MCF 10A (cell line): ENCODE measurements at regions not wholly inside any gene's neighbourhood (a gene's known extent, or its start where the extent isn't known, plus 50 kb on each side); places are given as distances from the start of the nearest gene placed in this dataset.

Source experiments
- BruUV-seq: library from RNA; stranded (reverse); fragments of 400-500 nt; replicated peaks from 2 replicates; lab custom pipeline; 2021; lab: Mats Ljungman, UMichigan
- CTCF ChIA-PET: fragments of 300-600 bp; sonication (Branson Sonifier 250); formaldehyde crosslinking; extraction: SDS; loops from one replicate; lab custom pipeline; 2021; ENCODE audit warnings: antibody characterized with exemption, inconsistent platforms; lab: Yijun Ruan, JAX
- POLR2A ChIA-PET: fragments of 300-600, 350-650 bp; sonication (Branson Sonifier 250); formaldehyde crosslinking; extraction: SDS; loops from one replicate; lab custom pipeline; 2020; ENCODE audit warnings: antibody characterized with exemption, inconsistent platforms; lab: Yijun Ruan, JAX
- DNase-seq: peaks from one replicate; pipeline ENCODE4 v3.0.0-alpha.2; 2018; ENCODE audit not compliant: unreplicated experiment
- H3K27ac Mint-ChIP-seq: one replicate; pipeline ENCODE4 v1.8.0; 2022; ENCODE audit warnings: mild to moderate bottlenecking, low read depth, mixed read lengths; ENCODE audit not compliant: unreplicated experiment
- H3K27me3 Mint-ChIP-seq: one replicate; pipeline ENCODE4 v1.8.0; 2022; ENCODE audit warnings: mixed read lengths; ENCODE audit not compliant: insufficient read depth, unreplicated experiment
- H3K36me3 Mint-ChIP-seq: one replicate; pipeline ENCODE4 v1.8.0; 2022; ENCODE audit warnings: mild to moderate bottlenecking, moderate library complexity, mixed read lengths; ENCODE audit not compliant: insufficient read depth, unreplicated experiment
- H3K4me1 Mint-ChIP-seq: one replicate; pipeline ENCODE4 v1.8.0; 2022; ENCODE audit warnings: mixed read lengths; ENCODE audit not compliant: insufficient read depth, unreplicated experiment
- H3K4me3 Mint-ChIP-seq: one replicate; pipeline ENCODE4 v1.8.0; 2022; ENCODE audit warnings: mild to moderate bottlenecking, moderate library complexity, mixed read lengths; ENCODE audit not compliant: unreplicated experiment
- H3K9me3 Mint-ChIP-seq: one replicate; pipeline ENCODE4 v1.8.0; 2022; ENCODE audit warnings: mixed read lengths; ENCODE audit not compliant: unreplicated experiment
- intact Hi-C: fragments of 100-400 bp; cut with micrococcal nuclease; formaldehyde crosslinking; loops from 2 replicates; pipeline ENCODE4 v1.14.1; 2022
- TF ChIP-seq, protein P1 (sequence below): fragments of 200-600 bp; IDR thresholded peaks from one replicate; pipeline ENCODE4 v1.8.0; 2022; ENCODE audit warnings: antibody characterized with exemption, mild to moderate bottlenecking; ENCODE audit not compliant: unreplicated experiment

DNA sequence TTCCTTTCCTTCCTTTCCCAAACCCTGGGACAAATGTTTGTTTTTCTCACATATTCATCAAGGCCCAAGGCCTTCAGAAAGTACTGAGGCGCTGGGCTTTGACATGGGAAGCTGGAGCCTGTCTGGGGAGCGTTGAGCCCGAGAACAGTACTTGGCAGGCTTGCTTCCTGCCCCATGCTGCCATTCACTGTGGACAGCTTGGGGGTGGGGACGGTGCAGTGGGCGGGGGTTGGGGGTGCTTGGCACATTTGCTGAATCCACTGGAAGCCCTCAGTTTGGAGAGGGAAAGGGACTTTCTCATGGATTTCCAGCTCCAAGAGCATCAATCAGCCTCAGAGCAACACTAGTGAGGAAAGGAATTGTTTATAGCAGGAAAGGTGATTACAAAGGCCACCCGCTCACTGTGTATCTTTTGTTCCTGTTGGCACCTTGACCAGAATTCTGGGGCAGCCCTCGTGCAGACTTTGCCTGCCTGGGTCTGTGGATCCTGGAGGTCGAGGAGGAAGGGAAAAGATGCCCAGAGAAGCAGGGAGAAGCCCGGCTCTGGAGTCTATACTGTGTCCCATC, 199.8 kb upstream of the RGMA start:
- H3K36me3 Mint-ChIP-seq, result no peaks in the 10 kb centered on the region
- H3K4me1 Mint-ChIP-seq, result no peaks in the 10 kb centered on the region
- peaks cover 11% of the 10 kb centered on the region for H3K27me3 Mint-ChIP-seq
- no peak overlapping the region for H3K4me3 Mint-ChIP-seq
- H3K9me3 Mint-ChIP-seq, result no peaks in the 10 kb centered on the region
- intact Hi-C loops, result no loop called here
- POLR2A ChIA-PET, result no interaction called here
- CTCF ChIA-PET, result no interaction called here
- no TSS peak for BruUV-seq
- no peak for DNase-seq
- TF ChIP-seq, protein P1, sequence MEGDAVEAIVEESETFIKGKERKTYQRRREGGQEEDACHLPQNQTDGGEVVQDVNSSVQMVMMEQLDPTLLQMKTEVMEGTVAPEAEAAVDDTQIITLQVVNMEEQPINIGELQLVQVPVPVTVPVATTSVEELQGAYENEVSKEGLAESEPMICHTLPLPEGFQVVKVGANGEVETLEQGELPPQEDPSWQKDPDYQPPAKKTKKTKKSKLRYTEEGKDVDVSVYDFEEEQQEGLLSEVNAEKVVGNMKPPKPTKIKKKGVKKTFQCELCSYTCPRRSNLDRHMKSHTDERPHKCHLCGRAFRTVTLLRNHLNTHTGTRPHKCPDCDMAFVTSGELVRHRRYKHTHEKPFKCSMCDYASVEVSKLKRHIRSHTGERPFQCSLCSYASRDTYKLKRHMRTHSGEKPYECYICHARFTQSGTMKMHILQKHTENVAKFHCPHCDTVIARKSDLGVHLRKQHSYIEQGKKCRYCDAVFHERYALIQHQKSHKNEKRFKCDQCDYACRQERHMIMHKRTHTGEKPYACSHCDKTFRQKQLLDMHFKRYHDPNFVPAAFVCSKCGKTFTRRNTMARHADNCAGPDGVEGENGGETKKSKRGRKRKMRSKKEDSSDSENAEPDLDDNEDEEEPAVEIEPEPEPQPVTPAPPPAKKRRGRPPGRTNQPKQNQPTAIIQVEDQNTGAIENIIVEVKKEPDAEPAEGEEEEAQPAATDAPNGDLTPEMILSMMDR, result no peak
- no peak overlapping the region for H3K27ac Mint-ChIP-seq

DNA sequence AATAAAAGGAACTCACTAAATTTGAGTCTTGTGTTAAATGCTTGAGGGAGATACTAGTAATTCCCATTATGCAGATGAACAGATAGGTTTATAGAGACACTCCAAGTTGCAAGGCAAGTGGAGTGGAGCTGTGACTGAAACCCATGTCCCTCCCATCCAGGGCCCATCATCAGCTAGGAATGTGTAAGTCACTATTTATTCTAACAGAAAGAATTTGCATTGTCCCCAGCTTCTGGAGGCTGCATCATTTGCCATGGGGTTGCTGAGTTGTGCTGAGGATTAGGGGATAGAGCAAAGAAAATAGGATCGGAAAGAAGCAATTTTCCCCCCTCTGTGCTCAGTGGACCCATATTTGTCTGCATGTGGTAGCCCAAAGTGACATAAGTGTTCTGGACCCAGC, 197.4 kb upstream of the RGMA start:
- DNase-seq, result no peak
- Mint-ChIP-seq H3K27ac (no peak overlapping the region), H3K9me3 (no peaks in the 10 kb centered on the region), H3K36me3 (no peaks in the 10 kb centered on the region), H3K27me3 (peaks cover 11% of the 10 kb centered on the region), H3K4me3 (no peak overlapping the region), H3K4me1 (no peaks in the 10 kb centered on the region)
- intact Hi-C loops, result no loop called here
- ChIA-PET CTCF (interaction anchor here (0.8 to 0.9 kb wide), 2 partner anchors 833 to 1077 kb away, joined by 3 read pairs; no protein-coding TSS in a partner anchor), POLR2A (interaction anchor here (0.5 kb wide), 1 partner anchor 10 kb away, joined by 3 read pairs; no protein-coding TSS in a partner anchor)
- TF ChIP-seq, protein P1, result no peak
- no TSS peak for BruUV-seq

DNA sequence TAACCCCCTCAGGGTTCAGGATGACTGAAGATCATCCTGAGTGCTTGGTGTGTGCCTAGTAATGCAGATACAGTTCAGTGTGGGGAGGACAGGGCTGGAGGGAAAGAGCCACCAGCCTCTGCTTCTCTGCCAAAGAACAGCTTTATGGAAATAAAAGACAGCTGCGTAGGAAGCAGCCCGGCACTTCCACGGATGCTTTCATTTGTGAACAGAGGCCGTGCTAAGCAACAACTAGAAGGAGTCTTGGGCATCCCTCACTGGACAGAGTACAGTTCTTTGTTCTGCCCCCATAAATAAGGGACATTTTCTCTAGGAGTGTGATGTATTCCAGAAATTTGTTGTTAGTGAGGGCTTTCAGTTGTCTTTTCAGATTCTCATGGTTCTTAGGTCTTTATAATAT, 194.8 kb upstream of the RGMA start:
- ChIA-PET CTCF (no interaction called here), POLR2A (no interaction called here)
- Mint-ChIP-seq H3K36me3 (no peaks in the 10 kb centered on the region), H3K9me3 (no peaks in the 10 kb centered on the region), H3K27ac (no peak overlapping the region), H3K4me3 (no peak overlapping the region), H3K4me1 (no peaks in the 10 kb centered on the region), H3K27me3 (peaks cover 11% of the 10 kb centered on the region)
- BruUV-seq, result no TSS peak
- intact Hi-C loops, result no loop called here
- TF ChIP-seq, protein P1, result no peak
- no peak for DNase-seq

DNA sequence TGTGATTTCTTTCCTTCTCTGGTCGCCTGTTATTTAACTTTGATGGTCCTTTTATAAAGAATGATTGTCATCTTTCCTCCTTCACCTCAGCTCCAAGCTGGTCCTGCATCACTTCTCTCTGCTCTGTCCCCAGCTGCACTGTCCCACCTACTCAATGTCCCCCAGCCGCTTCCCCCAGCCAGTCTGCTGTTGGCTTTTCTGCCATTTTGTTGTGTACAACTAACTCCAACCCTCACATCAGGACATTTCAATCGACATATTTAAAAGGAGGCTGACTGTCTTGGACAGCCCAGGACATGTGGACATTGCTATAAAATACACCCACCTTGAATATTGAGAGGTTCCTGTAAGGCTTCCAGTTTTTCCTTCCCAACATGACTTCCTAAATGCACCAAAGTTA, 193.8 kb upstream of the RGMA start:
- intact Hi-C loops, result no loop called here
- Mint-ChIP-seq H3K27me3 (peaks cover 11% of the 10 kb centered on the region), H3K27ac (no peak overlapping the region), H3K4me1 (no peaks in the 10 kb centered on the region), H3K4me3 (no peak overlapping the region), H3K9me3 (no peaks in the 10 kb centered on the region), H3K36me3 (no peaks in the 10 kb centered on the region)
- no peak for DNase-seq
- TF ChIP-seq, protein P1, result no peak
- ChIA-PET CTCF (no interaction called here), POLR2A (no interaction called here)
- BruUV-seq, result no TSS peak
